ENCODE measurements at regions not wholly inside any gene's neighbourhood (a gene's known extent, or its start where the extent isn't known, plus 50 kb on each side); places are given as distances from the start of the nearest gene placed in this dataset.
A peak's percentile ranks its signal among the peaks of the same experiment; 100 is the strongest.

- no peaks in the 10 kb centered on the region for H3K9me3 ChIP-seq (ENCODE audit: low read depth)
- no peaks in the 10 kb centered on the region for H3K4me1 ChIP-seq
- H2AFZ ChIP-seq (replicated peaks), result no peak overlapping the region
- no peaks in the 10 kb centered on the region for H3K36me3 Mint-ChIP-seq
- no peak overlapping the region for H3K9ac ChIP-seq
- no peak overlapping the region for H3K4me3 ChIP-seq
- H3K27me3 ChIP-seq, result no peaks in the 10 kb centered on the region
- no peaks in the 10 kb centered on the region for H3K79me2 ChIP-seq (ENCODE audit: low read depth)
- no peak overlapping the region for H3K4me3 Mint-ChIP-seq
- H3K36me3 ChIP-seq, result no peaks in the 10 kb centered on the region
- no peaks in the 10 kb centered on the region for H3K4me1 Mint-ChIP-seq
- no peaks in the 10 kb centered on the region for H4K20me1 ChIP-seq (ENCODE audit: low read depth)
- H3K27ac Mint-ChIP-seq, result no peak overlapping the region
- DNase-seq (ENCODE audit: low spot score), result no peak
- no peaks in the 10 kb centered on the region for H3K9me3 Mint-ChIP-seq
- no peak overlapping the region for H3K4me2 ChIP-seq
- no peaks in the 10 kb centered on the region for H3K27me3 Mint-ChIP-seq (ENCODE audit: insufficient read depth, low read depth)
- TF ChIP-seq EZH2 (IDR thresholded peaks at IDR 0.05) (no peak), CTCF (IDR thresholded peaks at IDR 0.05) (no peak), EZH2phosphoT487 (IDR thresholded peaks at IDR 0.05) (no peak)
- H3K27ac ChIP-seq, result no peak overlapping the region
- no peaks in the 10 kb centered on the region for H3F3A ChIP-seq (ENCODE audit: low read depth)
These were observed 99.4 kb upstream of the ZC3H12C start for GRCh38 chr11:109993786-109994185.

GRCh38 chr11:109994907-109995306 is 98.3 kb upstream of the ZC3H12C start:
- no peak overlapping the region for H3K27ac Mint-ChIP-seq
- TF ChIP-seq EZH2phosphoT487 (IDR thresholded peaks at IDR 0.05), result no peak
- TF ChIP-seq CTCF (IDR thresholded peaks at IDR 0.05), result no peak
- TF ChIP-seq EZH2 (IDR thresholded peaks at IDR 0.05), result no peak
- no peaks in the 10 kb centered on the region for H3K4me1 ChIP-seq
- H3K27me3 Mint-ChIP-seq (ENCODE audit: insufficient read depth, low read depth), result no peaks in the 10 kb centered on the region
- no peak overlapping the region for H3K9ac ChIP-seq
- H3K4me1 Mint-ChIP-seq, result no peaks in the 10 kb centered on the region
- no peaks in the 10 kb centered on the region for H3K9me3 ChIP-seq (ENCODE audit: low read depth)
- H3K27ac ChIP-seq, result no peak overlapping the region
- no peak overlapping the region for H2AFZ ChIP-seq (replicated peaks)
- H3K27me3 ChIP-seq, result no peaks in the 10 kb centered on the region
- no peak overlapping the region for H3K4me3 Mint-ChIP-seq
- H3K9me3 Mint-ChIP-seq, result no peaks in the 10 kb centered on the region
- DNase-seq (ENCODE audit: low spot score), result peak; percentile 8
- H3K79me2 ChIP-seq (ENCODE audit: low read depth), result no peaks in the 10 kb centered on the region
- no peaks in the 10 kb centered on the region for H3K36me3 ChIP-seq
- no peaks in the 10 kb centered on the region for H4K20me1 ChIP-seq (ENCODE audit: low read depth)
- H3K4me3 ChIP-seq, result no peak overlapping the region
- no peak overlapping the region for H3K4me2 ChIP-seq
- no peaks in the 10 kb centered on the region for H3K36me3 Mint-ChIP-seq
- H3F3A ChIP-seq (ENCODE audit: low read depth), result no peaks in the 10 kb centered on the region

- no peak overlapping the region for H3K27ac Mint-ChIP-seq
- H2AFZ ChIP-seq (replicated peaks), result no peak overlapping the region
- H3K27me3 ChIP-seq, result no peaks in the 10 kb centered on the region
- no peaks in the 10 kb centered on the region for H4K20me1 ChIP-seq (ENCODE audit: low read depth)
- H3K27ac ChIP-seq, result no peak overlapping the region
- no peaks in the 10 kb centered on the region for H3K36me3 Mint-ChIP-seq
- no peak overlapping the region for H3K9ac ChIP-seq
- no peaks in the 10 kb centered on the region for H3K79me2 ChIP-seq (ENCODE audit: low read depth)
- H3K4me1 Mint-ChIP-seq, result peaks cover 2% of the 10 kb centered on the region
- no peaks in the 10 kb centered on the region for H3K36me3 ChIP-seq
- no peaks in the 10 kb centered on the region for H3K27me3 Mint-ChIP-seq (ENCODE audit: insufficient read depth, low read depth)
- H3K4me1 ChIP-seq, result no peaks in the 10 kb centered on the region
- no peak overlapping the region for H3K4me3 ChIP-seq
- no peak for DNase-seq (ENCODE audit: low spot score)
- no peaks in the 10 kb centered on the region for H3K9me3 Mint-ChIP-seq
- H3K4me3 Mint-ChIP-seq, result no peak overlapping the region
- TF ChIP-seq EZH2phosphoT487 (IDR thresholded peaks at IDR 0.05) (no peak), EZH2 (IDR thresholded peaks at IDR 0.05) (no peak), CTCF (IDR thresholded peaks at IDR 0.05) (no peak)
- no peaks in the 10 kb centered on the region for H3K9me3 ChIP-seq (ENCODE audit: low read depth)
- H3F3A ChIP-seq (ENCODE audit: low read depth), result no peaks in the 10 kb centered on the region
- H3K4me2 ChIP-seq, result no peak overlapping the region
These were observed 97.1 kb upstream of the ZC3H12C start for GRCh38 chr11:109996060-109996459.

- Histone ChIP-seq H3K36me3 (no peaks in the 10 kb centered on the region), H3K4me3 (no peak overlapping the region), H3K79me2 (ENCODE audit: low read depth) (no peaks in the 10 kb centered on the region), H3K27me3 (no peaks in the 10 kb centered on the region), H3K4me2 (no peak overlapping the region), H2AFZ (replicated peaks) (no peak overlapping the region), H3K27ac (no peak overlapping the region), H3K9ac (no peak overlapping the region), H3F3A (ENCODE audit: low read depth) (no peaks in the 10 kb centered on the region), H4K20me1 (ENCODE audit: low read depth) (no peaks in the 10 kb centered on the region), H3K4me1 (no peaks in the 10 kb centered on the region), H3K9me3 (ENCODE audit: low read depth) (no peaks in the 10 kb centered on the region)
- DNase-seq (ENCODE audit: low spot score), result no peak
- Mint-ChIP-seq H3K9me3 (no peaks in the 10 kb centered on the region), H3K27me3 (ENCODE audit: insufficient read depth, low read depth) (no peaks in the 10 kb centered on the region), H3K4me1 (peaks cover 8% of the 10 kb centered on the region), H3K4me3 (no peak overlapping the region), H3K27ac (no peak overlapping the region), H3K36me3 (no peaks in the 10 kb centered on the region)
- TF ChIP-seq CTCF (IDR thresholded peaks at IDR 0.05) (no peak), EZH2 (IDR thresholded peaks at IDR 0.05) (no peak), EZH2phosphoT487 (IDR thresholded peaks at IDR 0.05) (no peak)
These were observed 94.3 kb upstream of the ZC3H12C start for GRCh38 chr11:109998921-109999320.
